ENCODE measurements at regions not wholly inside any gene's neighbourhood (a gene's known extent, or its start where the extent isn't known, plus 50 kb on each side); places are given as distances from the start of the nearest gene placed in this dataset.

GRCh38 chr11:119520400-119520799, 97.4 kb upstream of the THY1 start:
- Mint-ChIP-seq H3K27ac (peak overlapping the region in 1 of 7 donors; percentile 7), H3K9me3 (no peaks in the 10 kb centered on the region), H3K27me3 (ENCODE audit: low read depth in 3 of 3) (peaks cover 4 to 15% (median 4%) of the 10 kb centered on the region in 3 donors), H3K4me1 (peaks cover 33% of the 10 kb centered on the region), H3K36me3 (peaks cover 3 to 9% of the 10 kb centered on the region in 2 donors), H3K4me3 (no peak overlapping the region)
- intact Hi-C loops (cut with micrococcal nuclease), result no loop called here
- Histone ChIP-seq H3K79me2 (ENCODE audit: insufficient read depth, low read length) (no peaks in the 10 kb centered on the region), H3K4me1 (ENCODE audit: control insufficient read depth in 1 of 2, insufficient read depth in 2 of 2, low read length in 2 of 2) (peaks cover 23 to 29% of the 10 kb centered on the region in 2 donors), H3K4me3 (replicated peaks in 1 of 3; ENCODE audit: low read depth in 2 of 3, low read length in 3 of 3) (no peak overlapping the region), H3K27me3 (ENCODE audit: control insufficient read depth in 2 of 2, insufficient read depth in 2 of 2, low read length in 2 of 2) (no peaks in the 10 kb centered on the region), H3K9me3 (replicated peaks in 1 of 2; ENCODE audit: control insufficient read depth in 1 of 2, insufficient read depth in 1 of 2, low read length in 2 of 2) (no peaks in the 10 kb centered on the region), H3K36me3 (replicated peaks in 1 of 2; ENCODE audit: control insufficient read depth in 1 of 2, insufficient read depth in 2 of 2, low read length in 2 of 2) (no peaks in the 10 kb centered on the region), H3K9ac (ENCODE audit: insufficient read depth, low read length, poor library complexity, severe bottlenecking) (no peak overlapping the region), H3K27ac (ENCODE audit: low read depth in 1 of 2, low read length in 2 of 2) (no peak overlapping the region), H2AFZ (ENCODE audit: insufficient read depth, low read depth, low read length, poor library complexity, severe bottlenecking) (no peak overlapping the region), H3K4me2 (replicated peaks; ENCODE audit: extremely low read depth, low read length, poor library complexity, severe bottlenecking) (no peak overlapping the region), H4K20me1 (ENCODE audit: insufficient read depth, low read length) (no peaks in the 10 kb centered on the region)
- no peak for TF ChIP-seq CTCF (IDR thresholded peaks at IDR 0.05)
- DNase-seq, result no peak
- WGBS (ENCODE audit: insufficient coverage), result no CpG with 5 or more reads among the region's 1 CpG

GRCh38 chr11:119519796-119520195, 96.8 kb upstream of the THY1 start:
- H3K4me1 Mint-ChIP-seq, result peaks cover 27% of the 10 kb centered on the region
- WGBS (ENCODE audit: insufficient coverage), result 78% methylated on average over 5 of the region's 5 CpGs
- H3K36me3 Mint-ChIP-seq, result peaks cover 3 to 9% of the 10 kb centered on the region in 2 donors
- H3K4me3 Mint-ChIP-seq, result no peak overlapping the region
- H3K27me3 ChIP-seq (ENCODE audit: control insufficient read depth in 2 of 2, insufficient read depth in 2 of 2, low read length in 2 of 2), result no peaks in the 10 kb centered on the region
- H3K4me2 ChIP-seq (replicated peaks; ENCODE audit: extremely low read depth, low read length, poor library complexity, severe bottlenecking), result no peak overlapping the region
- no peak for TF ChIP-seq CTCF (IDR thresholded peaks at IDR 0.05)
- intact Hi-C loops (cut with micrococcal nuclease), result no loop called here
- H3K9me3 Mint-ChIP-seq, result no peaks in the 10 kb centered on the region
- no peak for DNase-seq
- H3K27me3 Mint-ChIP-seq (ENCODE audit: low read depth in 3 of 3), result peaks cover 4 to 14% (median 4%) of the 10 kb centered on the region in 3 donors
- H2AFZ ChIP-seq (ENCODE audit: insufficient read depth, low read depth, low read length, poor library complexity, severe bottlenecking), result no peak overlapping the region
- no peaks in the 10 kb centered on the region for H4K20me1 ChIP-seq (ENCODE audit: insufficient read depth, low read length)
- no peaks in the 10 kb centered on the region for H3K36me3 ChIP-seq (replicated peaks in 1 of 2; ENCODE audit: control insufficient read depth in 1 of 2, insufficient read depth in 2 of 2, low read length in 2 of 2)
- no peaks in the 10 kb centered on the region for H3K9me3 ChIP-seq (replicated peaks in 1 of 2; ENCODE audit: control insufficient read depth in 1 of 2, insufficient read depth in 1 of 2, low read length in 2 of 2)
- no peak overlapping the region for H3K27ac ChIP-seq (ENCODE audit: low read depth in 1 of 2, low read length in 2 of 2)
- no peak overlapping the region for H3K27ac Mint-ChIP-seq
- no peak overlapping the region for H3K4me3 ChIP-seq (replicated peaks in 1 of 3; ENCODE audit: low read depth in 2 of 3, low read length in 3 of 3)
- H3K9ac ChIP-seq (ENCODE audit: insufficient read depth, low read length, poor library complexity, severe bottlenecking), result no peak overlapping the region
- no peaks in the 10 kb centered on the region for H3K79me2 ChIP-seq (ENCODE audit: insufficient read depth, low read length)
- H3K4me1 ChIP-seq (ENCODE audit: control insufficient read depth in 1 of 2, insufficient read depth in 2 of 2, low read length in 2 of 2), result peaks cover 17 to 23% of the 10 kb centered on the region in 2 donors
